ENCODE measurements at regions not wholly inside any gene's neighbourhood (a gene's known extent, or its start where the extent isn't known, plus 50 kb on each side); places are given as distances from the start of the nearest gene placed in this dataset.

DNA sequence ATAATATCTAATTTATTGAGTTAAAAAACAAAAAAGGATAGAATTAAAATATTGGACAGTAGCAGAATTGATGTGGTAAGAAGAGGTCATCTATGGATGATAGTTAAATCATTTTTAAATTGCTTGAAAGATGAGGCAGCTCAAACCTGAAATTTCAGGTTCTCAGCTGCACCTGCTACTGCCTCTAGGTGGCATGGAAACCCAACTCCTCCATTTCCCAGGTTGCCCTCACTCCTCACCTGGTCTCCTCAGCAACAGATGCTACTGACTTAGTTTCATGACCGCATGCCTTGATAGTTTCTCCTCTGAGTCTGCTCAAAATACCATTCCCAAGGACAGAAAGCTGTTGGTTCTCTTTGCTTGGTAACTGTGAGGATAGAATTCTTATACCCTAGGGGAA, 148.1 kb downstream of the ABHD5 start:
- TF ChIP-seq GABPA (IDR thresholded peaks at IDR 0.05; ENCODE audit: low read depth) (no peak), POLR2AphosphoS5 (IDR thresholded peaks at IDR 0.05; ENCODE audit: low read depth) (no peak), SPI1 (IDR thresholded peaks at IDR 0.05; ENCODE audit: borderline replicate concordance, low read depth) (no peak)
- TF ChIP-seq, protein P1, sequence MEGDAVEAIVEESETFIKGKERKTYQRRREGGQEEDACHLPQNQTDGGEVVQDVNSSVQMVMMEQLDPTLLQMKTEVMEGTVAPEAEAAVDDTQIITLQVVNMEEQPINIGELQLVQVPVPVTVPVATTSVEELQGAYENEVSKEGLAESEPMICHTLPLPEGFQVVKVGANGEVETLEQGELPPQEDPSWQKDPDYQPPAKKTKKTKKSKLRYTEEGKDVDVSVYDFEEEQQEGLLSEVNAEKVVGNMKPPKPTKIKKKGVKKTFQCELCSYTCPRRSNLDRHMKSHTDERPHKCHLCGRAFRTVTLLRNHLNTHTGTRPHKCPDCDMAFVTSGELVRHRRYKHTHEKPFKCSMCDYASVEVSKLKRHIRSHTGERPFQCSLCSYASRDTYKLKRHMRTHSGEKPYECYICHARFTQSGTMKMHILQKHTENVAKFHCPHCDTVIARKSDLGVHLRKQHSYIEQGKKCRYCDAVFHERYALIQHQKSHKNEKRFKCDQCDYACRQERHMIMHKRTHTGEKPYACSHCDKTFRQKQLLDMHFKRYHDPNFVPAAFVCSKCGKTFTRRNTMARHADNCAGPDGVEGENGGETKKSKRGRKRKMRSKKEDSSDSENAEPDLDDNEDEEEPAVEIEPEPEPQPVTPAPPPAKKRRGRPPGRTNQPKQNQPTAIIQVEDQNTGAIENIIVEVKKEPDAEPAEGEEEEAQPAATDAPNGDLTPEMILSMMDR (IDR thresholded peaks at IDR 0.05; ENCODE audit: insufficient read depth, low read length) = no peak
- TF ChIP-seq, protein P2, sequence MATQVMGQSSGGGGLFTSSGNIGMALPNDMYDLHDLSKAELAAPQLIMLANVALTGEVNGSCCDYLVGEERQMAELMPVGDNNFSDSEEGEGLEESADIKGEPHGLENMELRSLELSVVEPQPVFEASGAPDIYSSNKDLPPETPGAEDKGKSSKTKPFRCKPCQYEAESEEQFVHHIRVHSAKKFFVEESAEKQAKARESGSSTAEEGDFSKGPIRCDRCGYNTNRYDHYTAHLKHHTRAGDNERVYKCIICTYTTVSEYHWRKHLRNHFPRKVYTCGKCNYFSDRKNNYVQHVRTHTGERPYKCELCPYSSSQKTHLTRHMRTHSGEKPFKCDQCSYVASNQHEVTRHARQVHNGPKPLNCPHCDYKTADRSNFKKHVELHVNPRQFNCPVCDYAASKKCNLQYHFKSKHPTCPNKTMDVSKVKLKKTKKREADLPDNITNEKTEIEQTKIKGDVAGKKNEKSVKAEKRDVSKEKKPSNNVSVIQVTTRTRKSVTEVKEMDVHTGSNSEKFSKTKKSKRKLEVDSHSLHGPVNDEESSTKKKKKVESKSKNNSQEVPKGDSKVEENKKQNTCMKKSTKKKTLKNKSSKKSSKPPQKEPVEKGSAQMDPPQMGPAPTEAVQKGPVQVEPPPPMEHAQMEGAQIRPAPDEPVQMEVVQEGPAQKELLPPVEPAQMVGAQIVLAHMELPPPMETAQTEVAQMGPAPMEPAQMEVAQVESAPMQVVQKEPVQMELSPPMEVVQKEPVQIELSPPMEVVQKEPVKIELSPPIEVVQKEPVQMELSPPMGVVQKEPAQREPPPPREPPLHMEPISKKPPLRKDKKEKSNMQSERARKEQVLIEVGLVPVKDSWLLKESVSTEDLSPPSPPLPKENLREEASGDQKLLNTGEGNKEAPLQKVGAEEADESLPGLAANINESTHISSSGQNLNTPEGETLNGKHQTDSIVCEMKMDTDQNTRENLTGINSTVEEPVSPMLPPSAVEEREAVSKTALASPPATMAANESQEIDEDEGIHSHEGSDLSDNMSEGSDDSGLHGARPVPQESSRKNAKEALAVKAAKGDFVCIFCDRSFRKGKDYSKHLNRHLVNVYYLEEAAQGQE (IDR thresholded peaks at IDR 0.05; ENCODE audit: insufficient replicate concordance, low read depth) = no peak

Measured in HL-60 (cell line).